ENCODE measurements at regions not wholly inside any gene's neighbourhood (a gene's known extent, or its start where the extent isn't known, plus 50 kb on each side); places are given as distances from the start of the nearest gene placed in this dataset.

DNA sequence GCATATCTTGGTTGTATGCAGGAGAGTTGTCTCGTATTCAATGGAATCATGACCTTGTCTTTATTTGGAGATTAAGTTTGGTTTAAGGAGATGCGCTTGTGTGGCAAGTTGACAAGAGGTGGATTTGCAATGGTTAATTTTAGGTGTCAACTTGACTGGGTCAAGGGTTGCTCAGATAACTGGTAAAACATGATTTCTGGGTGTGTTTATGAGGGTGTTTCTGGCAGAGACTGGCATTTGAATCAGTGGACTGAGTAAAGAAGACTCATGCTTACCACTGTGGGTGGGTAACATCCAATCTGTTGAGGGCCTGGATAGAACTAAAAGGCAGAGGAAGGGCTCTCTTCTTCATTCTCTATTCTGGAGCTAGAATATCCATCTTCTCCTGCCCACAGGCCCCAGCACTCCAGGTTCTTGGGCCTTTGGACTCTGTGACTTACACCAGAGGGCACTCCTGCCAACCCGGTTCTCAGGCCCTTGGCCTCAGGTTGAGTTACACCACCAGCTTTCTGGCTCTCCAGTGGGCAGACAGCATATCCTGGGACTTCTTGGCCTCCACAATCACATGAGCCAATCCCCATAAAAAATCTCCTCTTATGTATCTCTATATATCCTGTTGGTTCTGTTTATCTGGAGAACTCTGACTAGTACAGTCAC lies 141.5 kb upstream of the ARID2 start:
- TF ChIP-seq, protein P1, sequence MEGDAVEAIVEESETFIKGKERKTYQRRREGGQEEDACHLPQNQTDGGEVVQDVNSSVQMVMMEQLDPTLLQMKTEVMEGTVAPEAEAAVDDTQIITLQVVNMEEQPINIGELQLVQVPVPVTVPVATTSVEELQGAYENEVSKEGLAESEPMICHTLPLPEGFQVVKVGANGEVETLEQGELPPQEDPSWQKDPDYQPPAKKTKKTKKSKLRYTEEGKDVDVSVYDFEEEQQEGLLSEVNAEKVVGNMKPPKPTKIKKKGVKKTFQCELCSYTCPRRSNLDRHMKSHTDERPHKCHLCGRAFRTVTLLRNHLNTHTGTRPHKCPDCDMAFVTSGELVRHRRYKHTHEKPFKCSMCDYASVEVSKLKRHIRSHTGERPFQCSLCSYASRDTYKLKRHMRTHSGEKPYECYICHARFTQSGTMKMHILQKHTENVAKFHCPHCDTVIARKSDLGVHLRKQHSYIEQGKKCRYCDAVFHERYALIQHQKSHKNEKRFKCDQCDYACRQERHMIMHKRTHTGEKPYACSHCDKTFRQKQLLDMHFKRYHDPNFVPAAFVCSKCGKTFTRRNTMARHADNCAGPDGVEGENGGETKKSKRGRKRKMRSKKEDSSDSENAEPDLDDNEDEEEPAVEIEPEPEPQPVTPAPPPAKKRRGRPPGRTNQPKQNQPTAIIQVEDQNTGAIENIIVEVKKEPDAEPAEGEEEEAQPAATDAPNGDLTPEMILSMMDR (IDR thresholded peaks at IDR 0.05; ENCODE audit: insufficient read depth, low read length) = no peak
- TF ChIP-seq SPI1 (IDR thresholded peaks at IDR 0.05; ENCODE audit: borderline replicate concordance, low read depth) (no peak), POLR2AphosphoS5 (IDR thresholded peaks at IDR 0.05; ENCODE audit: low read depth) (no peak)

Data from HL-60 (cell line).